ENCODE measurements at regions not wholly inside any gene's neighbourhood (a gene's known extent, or its start where the extent isn't known, plus 50 kb on each side); places are given as distances from the start of the nearest gene placed in this dataset.

- in situ Hi-C loops (cut with HindIII; ENCODE audit: low pct_unique_long_range_greater_than_20kb, low sequenced_read_pairs): no loop called here
- no peak for DNase-seq (ENCODE audit: low read depth)
Measured at GRCh38 chr1:222104694-222105392, 363.0 kb upstream of the DUSP10 start.

- in situ Hi-C loops (cut with HindIII; ENCODE audit: low pct_unique_long_range_greater_than_20kb, low sequenced_read_pairs): no loop called here
Measured at GRCh38 chr1:222104097-222104496, 362.2 kb upstream of the DUSP10 start.

GRCh38 chr1:222099746-222100145 lies 357.9 kb upstream of the DUSP10 start:
- in situ Hi-C loops (cut with HindIII; ENCODE audit: low pct_unique_long_range_greater_than_20kb, low sequenced_read_pairs): no loop called here

More at GRCh38 chr1:222104097-222104496, 362.2 kb upstream of the DUSP10 start:
- DNase-seq (ENCODE audit: low read depth): no peak

GRCh38 chr1:222098404-222098803 lies 356.5 kb upstream of the DUSP10 start:
- no peak for DNase-seq (ENCODE audit: low read depth)
- in situ Hi-C loops (cut with HindIII; ENCODE audit: low pct_unique_long_range_greater_than_20kb, low sequenced_read_pairs): no loop called here

More at GRCh38 chr1:222099746-222100145, 357.9 kb upstream of the DUSP10 start:
- DNase-seq (ENCODE audit: low read depth): no peak

- in situ Hi-C loops (cut with HindIII; ENCODE audit: low pct_unique_long_range_greater_than_20kb, low sequenced_read_pairs): no loop called here
- DNase-seq (ENCODE audit: low read depth): no peak
Measured at GRCh38 chr1:222097588-222097987, 355.7 kb upstream of the DUSP10 start.

- in situ Hi-C loops (cut with HindIII; ENCODE audit: low pct_unique_long_range_greater_than_20kb, low sequenced_read_pairs): no loop called here
- DNase-seq (ENCODE audit: low read depth): no peak
Measured at GRCh38 chr1:222096883-222097282, 355.0 kb upstream of the DUSP10 start.

GRCh38 chr1:222096476-222096772 lies 354.5 kb upstream of the DUSP10 start:
- in situ Hi-C loops (cut with HindIII; ENCODE audit: low pct_unique_long_range_greater_than_20kb, low sequenced_read_pairs): no loop called here
- no peak for DNase-seq (ENCODE audit: low read depth)

GRCh38 chr1:222095606-222096475 lies 354.0 kb upstream of the DUSP10 start:
- in situ Hi-C loops (cut with HindIII; ENCODE audit: low pct_unique_long_range_greater_than_20kb, low sequenced_read_pairs): no loop called here
- no peak for DNase-seq (ENCODE audit: low read depth)

GRCh38 chr1:222093518-222093917 lies 351.6 kb upstream of the DUSP10 start:
- no peak for DNase-seq (ENCODE audit: low read depth)
- in situ Hi-C loops (cut with HindIII; ENCODE audit: low pct_unique_long_range_greater_than_20kb, low sequenced_read_pairs): no loop called here

- DNase-seq (ENCODE audit: low read depth): no peak
- in situ Hi-C loops (cut with HindIII; ENCODE audit: low pct_unique_long_range_greater_than_20kb, low sequenced_read_pairs): no loop called here
Measured at GRCh38 chr1:222090103-222090502, 348.2 kb upstream of the DUSP10 start.

- no peak for DNase-seq (ENCODE audit: low read depth)
- in situ Hi-C loops (cut with HindIII; ENCODE audit: low pct_unique_long_range_greater_than_20kb, low sequenced_read_pairs): no loop called here
Measured at GRCh38 chr1:222087221-222087920, 345.5 kb upstream of the DUSP10 start.

- in situ Hi-C loops (cut with HindIII; ENCODE audit: low pct_unique_long_range_greater_than_20kb, low sequenced_read_pairs): no loop called here
- no peak for DNase-seq (ENCODE audit: low read depth)
Measured at GRCh38 chr1:222084996-222085395, 343.1 kb upstream of the DUSP10 start.

- in situ Hi-C loops (cut with HindIII; ENCODE audit: low pct_unique_long_range_greater_than_20kb, low sequenced_read_pairs): no loop called here
- DNase-seq (ENCODE audit: low read depth): no peak
Measured at GRCh38 chr1:222084048-222084447, 342.2 kb upstream of the DUSP10 start.

GRCh38 chr1:222081859-222082258 lies 340.0 kb upstream of the DUSP10 start:
- DNase-seq (ENCODE audit: low read depth): no peak
- in situ Hi-C loops (cut with HindIII; ENCODE audit: low pct_unique_long_range_greater_than_20kb, low sequenced_read_pairs): no loop called here

- in situ Hi-C loops (cut with HindIII; ENCODE audit: low pct_unique_long_range_greater_than_20kb, low sequenced_read_pairs): no loop called here
- no peak for DNase-seq (ENCODE audit: low read depth)
Measured at GRCh38 chr1:222079566-222079965, 337.7 kb upstream of the DUSP10 start.

- in situ Hi-C loops (cut with HindIII; ENCODE audit: low pct_unique_long_range_greater_than_20kb, low sequenced_read_pairs): no loop called here
- no peak for DNase-seq (ENCODE audit: low read depth)
Measured at GRCh38 chr1:222077206-222077605, 335.3 kb upstream of the DUSP10 start.

- DNase-seq (ENCODE audit: low read depth): no peak
- in situ Hi-C loops (cut with HindIII; ENCODE audit: low pct_unique_long_range_greater_than_20kb, low sequenced_read_pairs): no loop called here
Measured at GRCh38 chr1:222074317-222074716, 332.4 kb upstream of the DUSP10 start.

- DNase-seq (ENCODE audit: low read depth): no peak
- in situ Hi-C loops (cut with HindIII; ENCODE audit: low pct_unique_long_range_greater_than_20kb, low sequenced_read_pairs): no loop called here
Measured at GRCh38 chr1:222073307-222073995, 331.6 kb upstream of the DUSP10 start.

- in situ Hi-C loops (cut with HindIII; ENCODE audit: low pct_unique_long_range_greater_than_20kb, low sequenced_read_pairs): no loop called here
- DNase-seq (ENCODE audit: low read depth): no peak
Measured at GRCh38 chr1:222071387-222071786, 329.5 kb upstream of the DUSP10 start.
